Esophagus muscularis mucosa (tissue), 3 donors: ENCODE measurements at regions not wholly inside any gene's neighbourhood (a gene's known extent, or its start where the extent isn't known, plus 50 kb on each side); places are given as distances from the start of the nearest gene placed in this dataset.

ENCODE experiments used
- CTCF ChIP-seq, 3 experiments: fragments of 200-600 bp in 2 of 3; fragments of 450-650 bp in 1 of 3; sonication (generic) in 2 of 3; IDR thresholded peaks; one replicate each; pipeline ENCODE4 v1.5.1; 2017 to 2019; ENCODE audit warnings: antibody characterized with exemption in 3 of 3, mild to moderate bottlenecking in 2 of 3, moderate library complexity in 1 of 3
- POLR2A ChIP-seq: fragments of 450-650 bp; IDR thresholded peaks from one replicate; pipeline ENCODE4 v1.6.1; 2017; ENCODE audit warnings: antibody characterized with exemption, moderate library complexity, mild to moderate bottlenecking, low read depth

GRCh38 chr12:63021116-63021515, 86.2 kb upstream of the PPM1H start:
- TF ChIP-seq POLR2A: no peak
- TF ChIP-seq CTCF (IDR thresholded peaks at IDR 0.05): no peak
